GM21723 (cell line): ENCODE measurements at regions not wholly inside any gene's neighbourhood (a gene's known extent, or its start where the extent isn't known, plus 50 kb on each side); places are given as distances from the start of the nearest gene placed in this dataset.
A peak's percentile ranks its signal among the peaks of the same experiment; 100 is the strongest.

ENCODE experiments used
- ATAC-seq: cut with Tn5 transposase; IDR thresholded peaks from one replicate; pipeline ENCODE4 v1.9.1; 2021; ENCODE audit warnings: mild to moderate bottlenecking, moderate library complexity; ENCODE audit not compliant: unreplicated experiment

DNA sequence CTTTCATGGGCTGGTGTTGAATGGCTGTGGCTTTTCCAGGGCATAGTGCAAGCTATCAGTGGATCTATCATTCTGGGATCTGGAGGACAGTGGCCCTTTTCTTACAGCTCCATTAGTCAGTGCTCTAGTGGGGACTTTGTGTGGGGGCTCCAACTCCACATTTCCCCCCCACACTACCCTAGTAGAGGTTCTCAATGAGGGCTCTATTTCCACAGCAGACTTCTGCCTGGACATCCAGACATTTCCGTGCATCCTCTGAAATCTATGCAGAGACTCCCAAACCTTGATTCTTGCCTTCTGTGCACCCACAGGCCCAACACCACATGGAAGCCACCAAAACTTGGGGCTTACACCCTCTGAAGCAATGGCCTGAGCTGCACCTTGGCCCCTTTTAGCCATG is 208.3 kb upstream of the MKLN1 start:
- ATAC-seq: no peak

DNA sequence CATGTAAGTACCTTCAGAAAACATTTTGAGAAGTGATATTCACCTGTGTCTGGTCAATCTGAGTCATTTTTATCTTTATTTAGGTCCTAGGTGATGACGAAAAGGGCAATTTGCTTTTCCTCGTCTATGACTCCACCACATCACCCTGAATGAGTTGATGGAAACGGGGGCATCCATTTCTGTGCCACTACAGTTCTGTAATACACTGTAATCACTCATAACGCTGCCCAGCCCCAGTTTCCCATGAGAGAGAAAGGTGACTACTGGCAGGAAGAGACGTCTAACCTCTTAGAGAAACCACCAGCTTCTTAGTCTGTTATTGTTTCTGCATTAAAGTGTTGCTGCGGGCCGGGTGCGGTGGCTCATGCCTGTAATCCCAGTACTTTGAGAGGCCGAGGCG is 205.3 kb upstream of the MKLN1 start:
- no peak for ATAC-seq

DNA sequence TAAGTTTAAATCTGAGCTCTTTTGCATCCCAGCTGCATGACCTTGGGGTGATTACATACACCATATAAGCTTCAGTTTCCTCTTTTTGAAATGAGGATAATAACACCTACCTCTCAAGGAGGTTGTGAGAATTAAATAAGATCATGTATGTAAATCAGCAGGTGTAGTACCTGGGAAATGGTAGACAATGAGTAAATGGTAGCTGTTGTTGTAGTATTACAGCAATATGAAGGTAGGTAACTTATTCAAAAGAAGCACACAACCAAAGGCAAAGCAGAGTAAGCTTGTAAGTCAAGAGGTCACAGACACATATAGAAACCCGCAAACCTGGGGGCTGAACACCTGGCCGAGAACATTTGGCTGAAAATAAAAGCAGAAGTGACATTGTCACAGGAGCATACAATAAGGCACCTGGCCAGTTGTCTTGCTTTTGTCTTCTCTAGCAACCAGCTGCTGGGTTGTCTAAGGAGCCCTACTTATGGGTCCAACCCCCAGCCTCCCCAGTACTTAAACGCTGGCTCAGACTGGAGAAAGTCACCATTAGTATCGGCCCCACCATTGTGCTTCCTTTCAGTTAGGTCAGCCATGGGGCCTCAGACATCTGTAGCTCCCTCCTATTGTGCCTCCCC is 203.6 kb upstream of the MKLN1 start:
- peak; percentile 94 for ATAC-seq

DNA sequence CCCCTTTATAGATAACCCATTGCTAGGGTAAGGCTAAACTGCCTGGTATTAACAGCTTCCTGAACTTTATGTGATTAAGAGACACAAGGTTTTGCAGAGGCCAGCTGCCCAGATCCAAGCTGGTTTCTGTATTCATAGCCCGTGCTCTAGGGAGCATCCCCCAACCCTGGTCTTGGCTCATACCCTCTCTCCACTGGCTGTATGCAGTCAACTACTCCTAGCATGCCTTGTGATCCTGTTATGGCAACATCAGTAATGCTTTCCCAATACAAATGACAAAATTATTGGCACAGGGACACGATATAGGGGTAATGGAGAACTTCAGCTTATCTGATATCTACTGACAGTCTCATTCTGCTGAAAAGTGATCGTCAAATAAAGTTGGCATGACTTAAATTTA is 202.8 kb upstream of the MKLN1 start:
- ATAC-seq: no peak

DNA sequence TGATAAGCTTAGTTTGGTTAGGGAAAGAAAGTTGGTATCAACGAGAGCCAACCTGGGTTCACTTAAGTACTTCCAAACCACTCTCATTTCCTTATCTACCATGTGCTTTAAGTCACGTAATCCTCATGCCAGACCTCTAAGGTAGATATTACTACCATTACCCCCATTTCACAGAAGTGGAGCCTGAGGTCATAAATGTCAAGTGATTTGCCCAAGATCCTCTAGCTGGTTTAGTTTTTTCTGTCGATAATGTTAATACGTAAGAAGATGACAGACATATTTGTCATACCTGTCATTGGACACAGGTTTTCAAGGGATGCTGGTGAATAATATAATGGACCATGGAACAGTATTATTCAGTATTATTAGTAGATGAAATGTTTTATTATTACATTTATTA is 197.4 kb upstream of the MKLN1 start:
- ATAC-seq: no peak

DNA sequence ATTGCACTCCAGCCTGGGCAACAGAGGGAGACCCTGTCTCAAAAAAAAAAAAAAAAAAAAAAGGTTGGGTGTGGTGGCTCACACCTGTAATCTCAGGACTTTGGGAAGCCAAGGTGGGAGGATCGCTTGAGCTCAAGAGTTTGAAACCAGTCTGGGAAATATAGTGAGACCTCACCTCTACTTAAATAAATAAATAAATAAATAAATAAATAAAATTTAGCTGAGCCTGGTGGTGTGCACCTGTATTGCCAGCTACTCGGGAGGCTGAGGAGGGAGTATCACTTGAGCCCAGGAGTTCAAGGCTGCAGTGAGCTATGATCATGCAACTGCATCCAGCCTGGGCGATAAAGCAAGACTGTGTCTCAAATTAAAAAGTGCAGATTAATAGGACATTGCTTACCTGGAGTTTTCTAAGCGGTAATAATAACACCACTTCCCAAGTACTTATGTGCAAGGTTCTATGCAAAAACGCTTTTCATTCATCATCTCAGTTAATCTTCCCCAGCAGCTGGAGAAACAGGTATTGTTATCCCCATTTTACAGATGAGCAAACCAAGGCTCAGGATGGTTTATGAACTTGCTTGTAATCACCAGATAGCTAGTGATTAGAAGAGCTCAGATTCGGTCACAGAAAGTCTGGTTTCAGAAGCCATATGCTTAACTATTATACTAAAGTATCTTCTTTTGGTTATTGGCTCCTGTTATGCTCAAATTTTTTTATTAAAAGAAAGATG is 196.5 kb upstream of the MKLN1 start:
- ATAC-seq: no peak

DNA sequence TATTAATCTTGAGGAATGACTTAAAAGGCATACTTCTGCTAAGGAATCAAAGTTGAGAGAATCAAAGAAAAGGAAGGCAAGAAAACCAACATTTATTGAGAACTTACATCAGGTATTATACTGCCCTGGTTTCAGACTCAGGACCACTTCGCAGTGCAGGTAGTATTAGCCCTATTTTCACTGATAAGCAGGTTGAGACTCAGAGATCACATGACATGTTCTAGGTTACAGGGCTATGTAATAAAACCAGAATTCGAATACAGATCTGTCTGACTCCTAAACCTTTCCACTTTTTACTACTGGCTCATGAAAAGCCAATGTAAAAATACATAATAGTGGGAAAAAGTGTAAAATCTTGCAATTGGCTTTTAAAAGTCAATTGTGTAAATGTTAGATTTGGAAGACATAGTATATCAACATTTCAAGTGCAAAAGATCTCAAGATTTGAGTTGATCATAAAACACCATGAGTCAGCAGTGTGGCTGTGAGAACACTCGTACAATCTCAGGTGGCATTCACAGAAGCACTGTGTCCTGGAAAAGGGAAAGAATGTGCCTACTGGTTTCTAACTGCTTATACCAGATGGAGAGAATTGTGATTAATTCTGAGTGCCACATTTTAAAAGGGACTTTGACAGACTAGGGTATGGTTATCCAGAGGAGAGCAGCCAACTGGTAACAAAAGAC is 195.8 kb upstream of the MKLN1 start:
- ATAC-seq: no peak

DNA sequence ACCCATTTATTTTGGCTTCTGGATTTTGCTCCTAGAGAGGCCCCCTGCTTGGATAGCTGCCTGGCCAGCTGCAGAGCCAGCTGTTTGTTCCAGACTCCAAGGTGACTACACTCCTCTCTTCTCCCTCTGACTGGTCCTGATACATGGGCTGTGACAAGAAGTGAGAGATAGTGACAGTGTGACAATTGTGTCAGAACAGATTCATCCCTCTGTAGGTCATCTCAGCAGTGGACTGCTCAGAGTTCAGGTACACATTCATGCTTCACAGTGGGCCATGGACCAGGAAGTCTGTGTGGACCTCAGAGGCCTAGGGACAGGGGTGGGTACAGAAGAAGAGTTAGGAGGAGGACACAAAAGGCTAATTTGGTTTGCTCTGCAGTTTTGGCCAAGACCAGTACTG is 188.2 kb upstream of the MKLN1 start:
- no peak for ATAC-seq

DNA sequence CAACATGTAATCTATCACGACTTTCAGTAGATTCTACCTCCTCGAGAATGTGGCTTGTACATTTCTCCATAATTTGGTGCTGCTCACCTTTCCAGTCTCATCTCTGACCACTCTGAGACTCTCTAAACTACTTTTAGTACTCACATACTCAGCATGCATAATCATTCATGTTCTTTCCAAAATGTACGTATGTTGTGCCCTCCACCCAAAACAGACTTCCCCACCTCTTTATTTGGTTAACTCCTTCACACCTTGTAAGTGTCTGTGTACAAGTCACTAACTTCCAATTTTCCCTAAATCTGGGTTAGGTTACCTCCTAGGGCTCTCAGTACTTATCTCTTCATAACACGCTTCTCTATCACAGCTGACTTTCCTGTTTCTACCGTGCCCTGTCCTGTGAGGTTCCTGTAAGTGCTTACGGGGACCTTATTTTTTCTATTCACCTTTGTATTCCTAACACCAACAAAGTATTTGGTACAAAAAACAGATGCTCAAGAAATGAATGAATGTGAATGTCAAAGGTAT is 186.2 kb upstream of the MKLN1 start:
- ATAC-seq: no peak

DNA sequence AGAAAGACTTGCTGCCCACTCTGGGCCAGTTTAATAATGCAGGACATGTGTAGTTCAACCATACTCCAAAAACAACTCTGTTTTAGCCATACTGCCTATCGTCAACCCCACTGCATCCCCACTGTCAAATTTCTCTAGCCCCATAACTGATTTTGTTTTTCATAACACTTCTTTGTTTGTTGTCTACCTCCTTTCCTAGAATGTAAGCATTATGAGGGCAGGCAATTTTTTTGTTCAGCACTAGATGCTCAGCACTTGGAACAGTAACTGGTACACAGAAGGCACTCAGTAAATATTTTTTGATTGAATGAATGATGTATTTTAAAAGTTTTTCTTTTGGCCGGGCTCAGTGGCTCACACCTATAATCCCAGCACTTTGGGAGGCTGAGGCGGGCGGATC is 183.8 kb upstream of the MKLN1 start:
- no peak for ATAC-seq

DNA sequence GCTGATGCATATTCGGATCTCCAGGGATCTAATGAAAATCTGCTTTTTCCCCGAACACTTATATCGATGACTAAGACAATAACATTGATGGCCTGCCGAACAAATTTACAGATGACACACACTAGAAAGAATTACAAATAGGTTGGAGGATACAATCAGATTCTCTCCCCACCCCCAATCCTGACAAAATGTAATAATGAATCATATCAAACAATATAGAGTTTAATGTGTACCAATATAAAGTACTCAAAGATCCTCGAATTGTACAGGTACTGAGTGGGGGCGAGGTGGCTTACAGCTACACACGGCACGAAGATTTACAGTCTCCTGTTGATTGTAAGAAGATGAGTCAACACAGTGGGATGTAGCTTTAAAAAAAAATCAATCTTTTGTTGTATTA is 182.7 kb upstream of the MKLN1 start:
- no peak for ATAC-seq

DNA sequence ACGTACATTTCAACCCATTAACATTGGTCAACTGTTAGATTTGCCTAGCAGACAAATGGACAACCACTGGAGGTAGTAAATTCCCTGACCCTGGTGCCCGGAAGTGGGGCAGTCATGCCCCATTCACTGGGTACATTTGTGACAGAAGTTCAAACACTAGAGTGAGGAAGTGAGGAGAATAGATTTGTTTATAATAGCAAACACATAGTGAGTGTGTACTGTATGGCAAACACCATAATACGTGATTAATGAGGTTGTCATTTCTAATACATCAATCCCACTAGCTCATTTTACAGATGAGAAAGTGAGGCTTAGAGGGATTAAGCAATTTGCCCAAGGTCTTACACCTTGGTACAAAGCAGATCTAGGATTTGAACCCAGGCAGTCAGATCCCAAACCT is 181.9 kb upstream of the MKLN1 start:
- no peak for ATAC-seq

DNA sequence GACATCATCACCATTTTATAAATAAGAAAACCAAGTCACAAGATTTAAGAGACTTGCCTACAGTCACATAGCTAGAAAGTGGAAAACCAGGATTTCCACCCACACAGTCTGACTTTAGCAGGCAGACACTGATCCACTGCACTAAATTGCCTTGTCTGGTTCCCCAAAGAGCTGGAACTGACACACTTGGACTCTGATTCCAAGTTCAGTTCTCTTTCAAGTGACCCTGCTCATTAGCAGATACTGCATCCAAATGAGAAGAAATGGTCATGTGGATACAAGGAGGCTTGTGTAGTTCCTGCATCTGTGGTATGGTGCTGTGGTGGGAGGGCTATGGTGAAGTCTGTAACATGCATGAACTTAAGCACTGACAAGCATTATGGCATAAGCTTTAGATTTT is 180.1 kb upstream of the MKLN1 start:
- ATAC-seq: no peak

DNA sequence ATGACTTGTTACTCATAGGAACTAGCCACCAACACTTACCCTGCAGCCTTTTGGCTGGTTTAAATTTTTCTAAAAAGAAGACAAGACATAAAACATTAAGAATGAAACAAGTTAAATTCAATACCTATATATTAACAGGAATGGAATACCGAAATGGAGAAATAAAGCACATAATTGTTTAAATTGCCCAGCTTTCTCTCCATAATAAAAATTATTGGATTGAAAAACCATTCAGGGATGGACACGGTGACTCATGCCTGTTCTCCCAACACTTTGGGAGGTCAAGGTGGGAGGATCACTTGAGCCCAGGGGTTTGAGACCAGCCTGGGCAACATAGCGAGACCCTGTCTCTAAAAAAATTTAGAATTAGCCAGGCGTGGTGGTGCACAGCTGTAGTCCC is 179.4 kb upstream of the MKLN1 start:
- no peak for ATAC-seq

DNA sequence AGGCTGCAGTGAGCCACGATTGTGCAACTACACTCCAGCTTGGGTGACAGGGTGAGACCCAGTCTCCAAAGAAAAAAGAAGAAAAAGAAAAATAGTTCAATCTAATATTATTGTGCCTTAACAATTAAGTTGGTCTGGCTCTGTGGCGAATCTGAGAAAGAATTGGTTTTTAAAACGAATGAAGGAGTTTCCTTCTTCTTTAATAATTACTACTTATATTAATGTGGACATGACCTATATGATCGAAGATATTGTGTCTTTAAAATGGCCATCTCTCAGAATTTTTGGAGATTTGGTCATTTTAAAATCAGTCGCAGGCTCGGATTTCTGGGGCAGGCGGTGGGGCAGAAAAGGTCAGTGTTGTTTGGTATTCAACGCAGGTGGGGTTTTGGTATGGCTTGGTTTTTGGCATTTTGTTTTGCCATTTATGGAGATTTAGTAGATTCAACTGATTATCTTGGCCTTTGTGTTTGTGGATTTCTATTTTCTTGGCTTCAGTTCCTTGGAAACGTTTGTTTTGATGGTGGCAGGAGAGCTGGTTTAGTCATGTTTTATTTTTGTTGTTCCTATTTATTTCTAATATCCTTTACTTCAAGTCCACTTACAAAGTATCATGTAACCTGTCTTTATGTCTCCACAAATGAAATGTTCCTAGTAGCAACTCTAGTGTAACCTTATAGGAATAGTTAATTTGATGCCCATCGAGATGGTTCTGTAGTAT is 178.8 kb upstream of the MKLN1 start:
- ATAC-seq: no peak

DNA sequence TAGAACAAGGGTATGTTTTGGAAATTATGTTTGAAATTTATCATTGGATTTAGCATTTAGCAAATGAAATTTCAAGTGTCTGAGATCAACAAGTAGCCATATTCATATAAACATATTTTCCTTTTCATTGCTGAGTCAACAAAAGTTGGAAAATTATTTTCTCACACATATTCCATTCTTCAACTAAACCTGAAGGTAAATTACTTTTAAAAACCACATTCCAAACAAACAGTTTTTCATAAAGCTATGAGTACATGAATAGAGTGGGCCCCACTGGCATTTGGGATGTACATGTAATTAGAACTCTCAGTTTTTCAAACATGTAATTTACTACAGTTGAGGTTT is 178.3 kb upstream of the MKLN1 start:
- ATAC-seq: no peak

DNA sequence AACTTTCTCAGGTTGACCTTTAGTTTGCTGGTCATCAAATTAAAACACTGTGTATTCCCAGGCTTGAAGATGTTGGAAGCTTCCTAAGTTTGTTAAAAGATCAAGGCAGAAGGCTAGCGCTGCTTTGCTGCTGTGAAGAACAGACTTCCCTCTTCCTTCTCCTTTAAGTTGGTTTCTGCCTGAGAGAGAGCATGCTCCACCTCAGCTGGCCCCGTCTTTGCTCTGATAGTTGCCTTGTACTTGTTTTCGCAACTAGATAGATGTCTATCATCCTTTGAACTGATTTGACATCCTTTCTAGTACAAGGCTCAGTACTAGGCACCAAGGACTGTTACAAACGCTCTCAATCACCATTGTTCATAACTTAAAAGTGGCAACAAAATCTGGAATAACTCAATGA is 177.8 kb upstream of the MKLN1 start:
- ATAC-seq: no peak

DNA sequence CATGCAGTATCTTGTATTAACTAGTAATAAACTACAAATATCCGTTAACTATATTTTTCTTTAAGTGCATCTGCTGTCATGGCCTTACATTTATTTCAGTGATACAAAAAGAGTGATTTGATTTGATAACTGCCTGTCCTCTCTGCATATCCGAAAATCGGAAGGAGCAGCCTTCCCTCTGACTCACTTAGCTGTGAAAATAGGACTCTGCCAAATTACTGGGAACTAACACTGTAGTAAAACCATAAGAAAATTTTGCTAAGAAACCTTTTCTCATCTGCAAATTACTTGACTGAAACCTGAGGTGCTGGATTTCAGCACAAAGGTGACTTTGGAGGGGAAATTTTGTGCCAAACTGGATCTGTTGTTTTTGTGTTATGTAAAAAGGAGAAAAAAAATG is 176.6 kb upstream of the MKLN1 start:
- ATAC-seq: no peak

DNA sequence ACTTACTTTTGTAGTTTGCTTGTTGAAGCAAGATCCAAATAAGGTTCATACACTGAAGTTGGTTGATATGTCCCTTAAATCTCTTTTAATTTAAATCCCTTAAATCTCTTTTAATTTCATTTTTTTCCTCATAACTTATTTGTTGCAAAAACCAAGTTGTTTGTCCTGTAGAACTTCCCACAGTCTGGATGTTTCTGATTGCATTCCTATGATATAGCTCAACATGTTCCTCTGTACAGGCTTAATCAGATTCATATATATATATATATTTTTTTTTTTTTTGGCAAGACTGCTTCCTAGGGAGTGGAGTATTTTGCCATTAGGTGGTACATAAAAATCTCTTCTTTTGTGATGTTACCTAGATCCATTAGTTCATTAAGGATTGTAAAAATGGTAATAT is 174.9 kb upstream of the MKLN1 start:
- no peak for ATAC-seq

DNA sequence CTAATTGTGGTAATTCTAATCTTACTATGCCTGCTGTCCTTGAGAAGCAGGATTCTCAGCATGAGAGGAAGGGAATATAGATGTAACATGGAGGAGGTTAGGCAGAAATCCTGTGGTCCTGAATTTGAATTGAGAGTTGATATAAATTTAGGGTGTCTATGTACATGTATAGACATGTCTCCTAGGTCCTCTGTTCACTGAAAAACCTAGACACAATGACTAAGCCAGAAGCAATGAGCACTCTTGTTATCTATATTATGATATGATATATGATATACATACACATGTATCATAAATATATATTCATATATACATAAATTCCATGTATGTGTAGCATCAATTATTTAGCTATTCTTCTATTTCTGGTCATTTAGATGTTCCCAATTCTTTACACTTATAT is 173.3 kb upstream of the MKLN1 start:
- no peak for ATAC-seq

DNA sequence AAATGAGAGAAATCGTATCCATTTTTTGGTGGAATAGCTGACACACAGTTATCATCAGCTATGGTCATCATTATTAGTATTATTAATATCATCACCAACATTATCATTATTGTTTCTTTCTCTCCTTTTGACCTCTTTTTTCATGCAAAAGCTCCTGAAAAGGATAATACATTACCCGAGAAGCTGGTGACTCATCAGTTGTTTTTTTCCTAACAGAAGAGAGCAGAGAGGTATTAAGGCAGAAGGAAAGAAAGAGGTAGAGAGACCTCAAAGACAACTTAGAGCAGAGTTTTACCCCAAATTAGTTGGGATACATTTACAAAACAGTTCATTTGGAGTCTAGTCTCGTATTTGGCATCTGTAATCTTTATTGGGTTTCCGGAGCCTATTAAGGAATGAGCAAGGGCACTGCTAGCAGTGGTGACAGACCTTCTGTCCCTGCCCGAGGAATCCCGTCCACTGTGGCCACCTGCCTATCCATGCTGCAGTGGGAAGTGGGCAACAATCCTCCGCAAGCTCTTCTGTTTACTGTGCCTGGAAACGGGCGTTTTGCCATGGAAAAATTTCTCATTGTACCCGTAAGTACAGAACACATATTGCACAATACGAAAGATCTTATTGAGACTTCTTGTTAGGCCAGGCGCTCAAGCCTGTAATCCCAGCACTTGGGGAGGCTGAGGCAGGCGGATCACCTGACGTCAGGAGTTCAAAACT is 170.0 kb upstream of the MKLN1 start:
- ATAC-seq: no peak
